GM12878 (cell line): ENCODE measurements at regions not wholly inside any gene's neighbourhood (a gene's known extent, or its start where the extent isn't known, plus 50 kb on each side); places are given as distances from the start of the nearest gene placed in this dataset.

Experiments
- ATAC-seq: fragments of 200-7000 bp; cut with Tn5 transposase; 3 replicates; pipeline ENCODE4 v1.9.1; 2020; ENCODE audit warnings: mild to moderate bottlenecking, moderate library complexity
- BruUV-seq: library from RNA; stranded (reverse); fragments of 400-500 nt; replicated peaks from 2 replicates; lab custom pipeline; 2021; lab: Mats Ljungman, UMichigan
- CTCF ChIA-PET: fragments of 300-600 bp; sonication (Branson Sonifier 250); formaldehyde crosslinking; extraction: SDS; loops from one replicate; lab custom pipeline; 2021; ENCODE audit warnings: inconsistent platforms; lab: Yijun Ruan, JAX
- POLR2A ChIA-PET: fragments of 350-600 bp; formaldehyde crosslinking; extraction: SDS; loops from one replicate; lab custom pipeline; 2021; ENCODE audit warnings: inconsistent platforms; lab: Charles Lee
- RAD21 ChIA-PET: fragments of 300-600 bp; sonication (Branson Sonifier 250); formaldehyde crosslinking; loops from one replicate; lab custom pipeline; 2023; ENCODE audit warnings: antibody characterized with exemption; ENCODE audit not compliant: unreplicated experiment; lab: Charles Lee
- SMC1A ChIA-PET: fragments of 300-600 bp; sonication (Branson Sonifier 250); formaldehyde crosslinking; loops from one replicate; lab custom pipeline; 2023; ENCODE audit not compliant: unreplicated experiment, uncharacterized antibody; lab: Charles Lee
- DNase-seq: peaks from one replicate; pipeline ENCODE4 v3.0.0-alpha.2; 2011; ENCODE audit warnings: low read depth, low spot score
- FAIRE-seq: peaks from 3 replicates; lab custom pipeline; 2011; peaks lifted over from hg19 to GRCh38; lab: Jason Lieb, UNC
- H2AFZ ChIP-seq: 2 replicates; pipeline ENCODE4 v1.6.0; 2011; ENCODE audit warnings: low read depth, low read length, control low read depth; ENCODE audit not compliant: control insufficient read depth
- H3K27ac ChIP-seq: 2 replicates; pipeline ENCODE4 v1.5.1; 2011; ENCODE audit warnings: control low read depth; ENCODE audit not compliant: control insufficient read depth, insufficient read depth
- H3K27me3 ChIP-seq, 2 experiments: replicated peaks in 1 of 2; 2 replicates each; pipeline versions ENCODE4 v1.6.0 to v1.6.1; 2011; ENCODE audit warnings: low read length in 1 of 2; ENCODE audit not compliant: control insufficient read depth in 2 of 2, insufficient read depth in 2 of 2
- H3K36me3 ChIP-seq, 2 experiments: 2 replicates each; pipeline ENCODE4 v1.5.1; 2011; ENCODE audit warnings: low read length in 1 of 2; ENCODE audit not compliant: control insufficient read depth in 2 of 2, insufficient read depth in 2 of 2
- H3K4me1 ChIP-seq: 2 replicates; pipeline ENCODE4 v1.6.1; 2011; ENCODE audit warnings: mild to moderate bottlenecking, low read length, moderate library complexity, mixed read lengths; ENCODE audit not compliant: control insufficient read depth, insufficient read depth
- H3K4me2 ChIP-seq: 2 replicates; pipeline ENCODE4 v1.6.0; 2011; ENCODE audit warnings: control low read depth; ENCODE audit not compliant: control insufficient read depth, insufficient read depth
- H3K4me3 ChIP-seq: fragments of 200-600 bp; sonication (generic); 2 replicates; pipeline ENCODE4 v1.5.1; 2016
- H3K79me2 ChIP-seq: 2 replicates; pipeline ENCODE4 v1.6.0; 2011; ENCODE audit warnings: low read length; ENCODE audit not compliant: control insufficient read depth, insufficient read depth
- H3K9ac ChIP-seq: 2 replicates; pipeline ENCODE4 v1.8.0; 2011; ENCODE audit warnings: low read length, control low read depth, mixed read lengths; ENCODE audit not compliant: control insufficient read depth, insufficient read depth
- H3K9me3 ChIP-seq: replicated peaks from 3 replicates; pipeline ENCODE4 v1.5.1; 2011; ENCODE audit warnings: mild to moderate bottlenecking, low read length; ENCODE audit not compliant: control insufficient read depth, insufficient read depth
- H4K20me1 ChIP-seq: 2 replicates; pipeline ENCODE4 v1.6.0; 2011; ENCODE audit not compliant: control insufficient read depth, insufficient read depth
- IKZF2 ChIP-seq, 2 experiments: fragments of 450-650 bp; IDR thresholded peaks; 2 replicates each; pipeline ENCODE4 v1.6.1; 2017; ENCODE audit warnings: mild to moderate bottlenecking in 2 of 2, moderate library complexity in 2 of 2
- LARP7 ChIP-seq: fragments of 450-650 bp; IDR thresholded peaks from 2 replicates; pipeline ENCODE4 v1.6.1; 2017; ENCODE audit warnings: mild to moderate bottlenecking
- NFXL1 ChIP-seq: fragments of 450-650 bp; IDR thresholded peaks from 2 replicates; pipeline ENCODE4 v1.6.1; 2017; ENCODE audit warnings: antibody characterized with exemption, mild to moderate bottlenecking, borderline replicate concordance
- POLR2A ChIP-seq: IDR thresholded peaks from 2 replicates; pipeline ENCODE4 v1.6.1; 2011; ENCODE audit warnings: low read depth, mild to moderate bottlenecking, low read length
- RAD21 ChIP-seq: IDR thresholded peaks from 2 replicates; pipeline ENCODE4 v1.6.1; 2011; ENCODE audit warnings: mild to moderate bottlenecking, low read depth, low read length, moderate library complexity; ENCODE audit not compliant: insufficient read depth
- RFX5 ChIP-seq: IDR thresholded peaks from 2 replicates; pipeline ENCODE4 v1.6.1; 2011; ENCODE audit warnings: low read depth, low read length, improper control_type of control experiment
- STAT1 ChIP-seq: fragments of 450-650 bp; conservative IDR thresholded peaks from 2 replicates; pipeline ENCODE4 v1.6.1; 2014; ENCODE audit warnings: antibody characterized with exemption, mild to moderate bottlenecking
- TAF1 ChIP-seq: IDR thresholded peaks from 2 replicates; pipeline ENCODE4 v1.6.1; 2011; ENCODE audit warnings: mild to moderate bottlenecking, low read depth, low read length, borderline replicate concordance
- in situ Hi-C: fragments of 300-500 bp; cut with MboI; formaldehyde crosslinking; loops from 9 replicates; pipeline ENCODE4 v1.14.3; 2018; ENCODE audit warnings: mixed read lengths
- intact Hi-C: fragments of 100-400 bp; cut with micrococcal nuclease; formaldehyde crosslinking; loops from one replicate; pipeline ENCODE4 v1.14.2; 2022; ENCODE audit not compliant: unreplicated experiment
- TF ChIP-seq, protein P1 (sequence below): IDR thresholded peaks from 2 replicates; pipeline ENCODE4 v1.6.1; 2011; ENCODE audit warnings: borderline replicate concordance, low read depth, mild to moderate bottlenecking, moderate library complexity, low read length; ENCODE audit not compliant: insufficient read depth, poor library complexity, severe bottlenecking
- TF ChIP-seq, protein P2 (sequence below): fragments of 150-350 bp; IDR thresholded peaks from 2 replicates; pipeline ENCODE4 v1.6.1; 2014; ENCODE audit warnings: mild to moderate bottlenecking, low read depth, low read length
- TF ChIP-seq, protein P3 (sequence below): fragments of 450-650 bp; IDR thresholded peaks from 2 replicates; pipeline ENCODE4 v1.6.1; 2016; ENCODE audit warnings: mild to moderate bottlenecking, moderate library complexity, borderline replicate concordance
- TF ChIP-seq, protein P4 (sequence below): fragments of 450-650 bp; IDR thresholded peaks from 2 replicates; pipeline ENCODE4 v1.6.1; 2018; ENCODE audit warnings: borderline replicate concordance, mild to moderate bottlenecking; ENCODE audit not compliant: partially characterized antibody
- TF ChIP-seq, protein P5 (sequence below): IDR thresholded peaks from 2 replicates; pipeline ENCODE4 v1.6.1; 2012; ENCODE audit warnings: low read depth, low read length, improper control_type of control experiment

DNA sequence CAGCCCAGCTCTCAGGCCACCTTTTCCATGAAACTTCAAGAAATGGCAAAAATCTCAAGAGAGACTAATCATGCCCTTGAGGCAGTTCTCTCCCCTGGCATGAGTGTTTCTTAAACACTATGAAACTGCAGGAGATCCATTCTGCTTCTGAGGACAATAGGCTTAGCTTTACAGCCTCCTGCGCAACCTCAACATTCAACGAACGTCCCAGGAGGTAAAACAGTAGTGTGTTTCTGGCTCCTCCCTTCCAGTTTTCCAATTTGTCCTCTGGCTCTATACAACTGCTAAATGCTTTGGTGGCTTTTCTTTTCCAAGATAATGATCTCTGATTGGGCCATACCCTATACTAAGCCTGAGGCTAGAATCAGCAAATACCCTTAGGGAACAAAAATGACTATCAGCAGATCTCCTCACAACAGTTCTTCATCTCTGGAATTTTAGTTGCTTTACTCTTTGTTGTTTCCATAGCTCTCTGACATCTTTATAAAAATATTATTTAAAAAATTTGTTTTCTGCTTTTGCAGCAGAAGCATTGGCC, 87.0 kb upstream of the FAT1 start (continued):
- TF ChIP-seq, protein P1, sequence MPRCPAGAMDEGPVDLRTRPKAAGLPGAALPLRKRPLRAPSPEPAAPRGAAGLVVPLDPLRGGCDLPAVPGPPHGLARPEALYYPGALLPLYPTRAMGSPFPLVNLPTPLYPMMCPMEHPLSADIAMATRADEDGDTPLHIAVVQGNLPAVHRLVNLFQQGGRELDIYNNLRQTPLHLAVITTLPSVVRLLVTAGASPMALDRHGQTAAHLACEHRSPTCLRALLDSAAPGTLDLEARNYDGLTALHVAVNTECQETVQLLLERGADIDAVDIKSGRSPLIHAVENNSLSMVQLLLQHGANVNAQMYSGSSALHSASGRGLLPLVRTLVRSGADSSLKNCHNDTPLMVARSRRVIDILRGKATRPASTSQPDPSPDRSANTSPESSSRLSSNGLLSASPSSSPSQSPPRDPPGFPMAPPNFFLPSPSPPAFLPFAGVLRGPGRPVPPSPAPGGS, result no peak
- TF ChIP-seq, protein P2, sequence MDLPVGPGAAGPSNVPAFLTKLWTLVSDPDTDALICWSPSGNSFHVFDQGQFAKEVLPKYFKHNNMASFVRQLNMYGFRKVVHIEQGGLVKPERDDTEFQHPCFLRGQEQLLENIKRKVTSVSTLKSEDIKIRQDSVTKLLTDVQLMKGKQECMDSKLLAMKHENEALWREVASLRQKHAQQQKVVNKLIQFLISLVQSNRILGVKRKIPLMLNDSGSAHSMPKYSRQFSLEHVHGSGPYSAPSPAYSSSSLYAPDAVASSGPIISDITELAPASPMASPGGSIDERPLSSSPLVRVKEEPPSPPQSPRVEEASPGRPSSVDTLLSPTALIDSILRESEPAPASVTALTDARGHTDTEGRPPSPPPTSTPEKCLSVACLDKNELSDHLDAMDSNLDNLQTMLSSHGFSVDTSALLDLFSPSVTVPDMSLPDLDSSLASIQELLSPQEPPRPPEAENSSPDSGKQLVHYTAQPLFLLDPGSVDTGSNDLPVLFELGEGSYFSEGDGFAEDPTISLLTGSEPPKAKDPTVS, result no peak

DNA sequence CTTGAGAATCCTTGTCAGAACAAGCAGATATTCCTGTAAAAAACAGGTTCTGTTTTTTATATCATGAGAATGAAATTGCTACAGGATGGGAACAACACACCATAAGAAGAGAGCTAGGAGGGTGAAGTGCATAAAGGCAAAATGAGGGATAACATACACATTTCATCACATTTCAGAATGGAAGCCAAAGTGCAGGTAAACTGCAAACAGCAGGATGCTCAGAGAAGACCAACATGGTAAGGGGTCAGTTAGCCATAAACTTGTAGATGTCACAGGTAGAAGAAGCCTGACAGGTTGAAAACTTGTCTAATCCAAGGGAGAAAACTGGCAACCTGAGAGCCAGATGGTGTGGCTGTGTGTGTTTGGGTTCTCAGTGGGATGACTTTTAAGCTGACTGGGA, 88.9 kb upstream of the FAT1 start:
- FAIRE-seq (no peak), DNase-seq (no peak), ATAC-seq (no peak)
- Histone ChIP-seq H2AFZ (no peak overlapping the region), H3K9me3 (no peaks in the 10 kb centered on the region), H3K4me3 (no peak overlapping the region), H3K4me1 (no peaks in the 10 kb centered on the region), H3K79me2 (no peaks in the 10 kb centered on the region), H3K27me3 (no peaks in the 10 kb centered on the region), H4K20me1 (no peaks in the 10 kb centered on the region), H3K9ac (no peak overlapping the region), H3K27ac (no peak overlapping the region), H3K36me3 (no peaks in the 10 kb centered on the region), H3K4me2 (no peak overlapping the region)
- intact Hi-C loops (no loop called here), in situ Hi-C loops (no loop called here)
- POLR2A ChIA-PET, result no interaction called here
- SMC1A ChIA-PET, result no interaction called here
- CTCF ChIA-PET, result no interaction called here
- RAD21 ChIA-PET, result no interaction called here
- no TSS peak for BruUV-seq
- TF ChIP-seq, protein P3, sequence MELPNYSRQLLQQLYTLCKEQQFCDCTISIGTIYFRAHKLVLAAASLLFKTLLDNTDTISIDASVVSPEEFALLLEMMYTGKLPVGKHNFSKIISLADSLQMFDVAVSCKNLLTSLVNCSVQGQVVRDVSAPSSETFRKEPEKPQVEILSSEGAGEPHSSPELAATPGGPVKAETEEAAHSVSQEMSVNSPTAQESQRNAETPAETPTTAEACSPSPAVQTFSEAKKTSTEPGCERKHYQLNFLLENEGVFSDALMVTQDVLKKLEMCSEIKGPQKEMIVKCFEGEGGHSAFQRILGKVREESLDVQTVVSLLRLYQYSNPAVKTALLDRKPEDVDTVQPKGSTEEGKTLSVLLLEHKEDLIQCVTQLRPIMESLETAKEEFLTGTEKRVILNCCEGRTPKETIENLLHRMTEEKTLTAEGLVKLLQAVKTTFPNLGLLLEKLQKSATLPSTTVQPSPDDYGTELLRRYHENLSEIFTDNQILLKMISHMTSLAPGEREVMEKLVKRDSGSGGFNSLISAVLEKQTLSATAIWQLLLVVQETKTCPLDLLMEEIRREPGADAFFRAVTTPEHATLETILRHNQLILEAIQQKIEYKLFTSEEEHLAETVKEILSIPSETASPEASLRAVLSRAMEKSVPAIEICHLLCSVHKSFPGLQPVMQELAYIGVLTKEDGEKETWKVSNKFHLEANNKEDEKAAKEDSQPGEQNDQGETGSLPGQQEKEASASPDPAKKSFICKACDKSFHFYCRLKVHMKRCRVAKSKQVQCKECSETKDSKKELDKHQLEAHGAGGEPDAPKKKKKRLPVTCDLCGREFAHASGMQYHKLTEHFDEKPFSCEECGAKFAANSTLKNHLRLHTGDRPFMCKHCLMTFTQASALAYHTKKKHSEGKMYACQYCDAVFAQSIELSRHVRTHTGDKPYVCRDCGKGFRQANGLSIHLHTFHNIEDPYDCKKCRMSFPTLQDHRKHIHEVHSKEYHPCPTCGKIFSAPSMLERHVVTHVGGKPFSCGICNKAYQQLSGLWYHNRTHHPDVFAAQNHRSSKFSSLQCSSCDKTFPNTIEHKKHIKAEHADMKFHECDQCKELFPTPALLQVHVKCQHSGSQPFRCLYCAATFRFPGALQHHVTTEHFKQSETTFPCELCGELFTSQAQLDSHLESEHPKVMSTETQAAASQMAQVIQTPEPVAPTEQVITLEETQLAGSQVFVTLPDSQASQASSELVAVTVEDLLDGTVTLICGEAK, result no peak
- TF ChIP-seq POLR2A (no peak), LARP7 (no peak), RAD21 (no peak), IKZF2 (IDR thresholded peaks at IDR 0.05) (no peak), STAT1 (no peak), TAF1 (no peak), NFXL1 (no peak), RFX5 (no peak)
- TF ChIP-seq, protein P4, sequence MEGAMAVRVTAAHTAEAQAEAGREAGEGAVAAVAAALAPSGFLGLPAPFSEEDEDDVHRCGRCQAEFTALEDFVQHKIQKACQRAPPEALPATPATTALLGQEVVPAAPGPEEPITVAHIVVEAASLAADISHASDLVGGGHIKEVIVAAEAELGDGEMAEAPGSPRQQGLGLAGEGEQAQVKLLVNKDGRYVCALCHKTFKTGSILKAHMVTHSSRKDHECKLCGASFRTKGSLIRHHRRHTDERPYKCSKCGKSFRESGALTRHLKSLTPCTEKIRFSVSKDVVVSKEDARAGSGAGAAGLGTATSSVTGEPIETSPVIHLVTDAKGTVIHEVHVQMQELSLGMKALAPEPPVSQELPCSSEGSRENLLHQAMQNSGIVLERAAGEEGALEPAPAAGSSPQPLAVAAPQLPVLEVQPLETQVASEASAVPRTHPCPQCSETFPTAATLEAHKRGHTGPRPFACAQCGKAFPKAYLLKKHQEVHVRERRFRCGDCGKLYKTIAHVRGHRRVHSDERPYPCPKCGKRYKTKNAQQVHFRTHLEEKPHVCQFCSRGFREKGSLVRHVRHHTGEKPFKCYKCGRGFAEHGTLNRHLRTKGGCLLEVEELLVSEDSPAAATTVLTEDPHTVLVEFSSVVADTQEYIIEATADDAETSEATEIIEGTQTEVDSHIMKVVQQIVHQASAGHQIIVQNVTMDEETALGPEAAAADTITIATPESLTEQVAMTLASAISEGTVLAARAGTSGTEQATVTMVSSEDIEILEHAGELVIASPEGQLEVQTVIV, result no peak
- TF ChIP-seq, protein P5, sequence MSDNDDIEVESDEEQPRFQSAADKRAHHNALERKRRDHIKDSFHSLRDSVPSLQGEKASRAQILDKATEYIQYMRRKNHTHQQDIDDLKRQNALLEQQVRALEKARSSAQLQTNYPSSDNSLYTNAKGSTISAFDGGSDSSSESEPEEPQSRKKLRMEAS, result no peak
